ENCODE measurements at regions not wholly inside any gene's neighbourhood (a gene's known extent, or its start where the extent isn't known, plus 50 kb on each side); places are given as distances from the start of the nearest gene placed in this dataset.

DNA sequence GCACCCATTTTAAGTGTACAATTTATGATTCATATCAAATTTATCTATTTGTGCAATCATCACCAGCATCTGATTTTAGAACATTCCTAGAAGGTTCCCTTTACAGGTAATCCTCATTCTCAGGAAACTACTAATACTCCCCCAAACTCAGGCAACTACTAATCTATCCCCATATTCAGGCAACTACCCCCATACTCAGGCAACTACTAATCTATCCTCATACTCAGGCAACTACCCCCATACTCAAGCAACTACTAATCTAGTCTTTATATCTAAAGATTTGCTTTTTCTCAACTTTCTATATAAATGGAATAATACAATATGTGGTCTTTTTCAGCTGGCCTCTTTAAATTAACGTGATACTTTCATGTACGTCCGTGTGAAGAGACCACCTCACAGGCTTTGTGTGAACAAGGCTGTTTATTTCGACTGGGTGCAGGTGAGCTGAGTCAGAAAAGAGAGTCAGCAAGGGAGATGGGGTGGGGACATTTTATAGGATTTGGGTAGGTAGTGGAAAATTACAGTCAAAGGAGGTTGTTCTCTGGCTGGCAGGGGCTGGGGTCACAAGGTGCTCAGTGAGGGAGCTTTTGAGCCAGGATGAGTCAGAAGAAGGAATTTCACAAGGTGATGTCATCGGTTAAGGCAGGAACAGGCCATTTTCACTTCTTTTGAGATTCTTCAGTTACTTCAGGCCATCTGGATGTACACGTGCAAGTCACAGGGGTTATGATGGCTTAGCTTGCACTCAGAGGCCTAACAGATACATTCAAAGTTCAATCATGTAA is 1444.5 kb upstream of the CADM2 start:
- TF ChIP-seq, protein P1, sequence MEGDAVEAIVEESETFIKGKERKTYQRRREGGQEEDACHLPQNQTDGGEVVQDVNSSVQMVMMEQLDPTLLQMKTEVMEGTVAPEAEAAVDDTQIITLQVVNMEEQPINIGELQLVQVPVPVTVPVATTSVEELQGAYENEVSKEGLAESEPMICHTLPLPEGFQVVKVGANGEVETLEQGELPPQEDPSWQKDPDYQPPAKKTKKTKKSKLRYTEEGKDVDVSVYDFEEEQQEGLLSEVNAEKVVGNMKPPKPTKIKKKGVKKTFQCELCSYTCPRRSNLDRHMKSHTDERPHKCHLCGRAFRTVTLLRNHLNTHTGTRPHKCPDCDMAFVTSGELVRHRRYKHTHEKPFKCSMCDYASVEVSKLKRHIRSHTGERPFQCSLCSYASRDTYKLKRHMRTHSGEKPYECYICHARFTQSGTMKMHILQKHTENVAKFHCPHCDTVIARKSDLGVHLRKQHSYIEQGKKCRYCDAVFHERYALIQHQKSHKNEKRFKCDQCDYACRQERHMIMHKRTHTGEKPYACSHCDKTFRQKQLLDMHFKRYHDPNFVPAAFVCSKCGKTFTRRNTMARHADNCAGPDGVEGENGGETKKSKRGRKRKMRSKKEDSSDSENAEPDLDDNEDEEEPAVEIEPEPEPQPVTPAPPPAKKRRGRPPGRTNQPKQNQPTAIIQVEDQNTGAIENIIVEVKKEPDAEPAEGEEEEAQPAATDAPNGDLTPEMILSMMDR (IDR thresholded peaks at IDR 0.05; ENCODE audit: low read length) = no peak
- TF ChIP-seq EZH2 (optimal IDR thresholded peaks at IDR 0.05; ENCODE audit: low read depth, low read length) (no peak), EZH2phosphoT487 (IDR thresholded peaks at IDR 0.05; ENCODE audit: low read length) (no peak)
